HG03442 (cell line): ENCODE measurements at regions not wholly inside any gene's neighbourhood (a gene's known extent, or its start where the extent isn't known, plus 50 kb on each side); places are given as distances from the start of the nearest gene placed in this dataset.
A peak's percentile ranks its signal among the peaks of the same experiment; 100 is the strongest.
"Not testable (repeated sequence)": the region's sequence is repeated elsewhere in the genome, so short reads cannot be mapped to it uniquely, and the experiment has no call there.

Experiments used
- ATAC-seq: cut with Tn5 transposase; IDR thresholded peaks from one replicate; pipeline ENCODE4 v1.9.1; 2021; ENCODE audit warnings: mild to moderate bottlenecking, moderate library complexity; ENCODE audit not compliant: unreplicated experiment

DNA sequence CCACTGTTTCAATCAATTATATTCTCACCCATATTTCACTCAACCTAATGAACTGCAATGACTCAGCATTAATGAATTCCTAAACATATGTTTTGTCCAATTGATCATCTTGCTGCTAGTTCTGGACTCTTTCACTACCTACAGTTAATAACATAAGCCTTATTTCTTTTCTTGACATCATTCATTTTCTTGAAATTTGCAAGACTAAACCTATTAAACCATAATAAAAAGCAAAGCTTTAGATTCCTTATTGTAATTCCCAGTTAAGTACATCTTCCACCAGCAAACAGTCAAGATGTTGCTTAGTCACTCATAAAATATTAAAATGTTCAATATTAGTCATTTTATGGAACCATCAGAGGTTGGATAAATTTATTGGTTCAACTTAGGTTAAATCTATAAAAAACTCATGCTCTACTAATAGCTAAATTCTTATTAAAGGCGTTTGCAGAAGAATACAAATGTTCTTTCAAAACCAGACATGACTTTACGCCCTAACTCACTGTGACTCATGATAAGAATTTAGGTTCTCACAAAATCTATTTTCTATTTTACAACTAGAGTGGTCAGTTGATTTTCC lies 599.4 kb downstream of the RNF144A start:
- no peak for ATAC-seq

DNA sequence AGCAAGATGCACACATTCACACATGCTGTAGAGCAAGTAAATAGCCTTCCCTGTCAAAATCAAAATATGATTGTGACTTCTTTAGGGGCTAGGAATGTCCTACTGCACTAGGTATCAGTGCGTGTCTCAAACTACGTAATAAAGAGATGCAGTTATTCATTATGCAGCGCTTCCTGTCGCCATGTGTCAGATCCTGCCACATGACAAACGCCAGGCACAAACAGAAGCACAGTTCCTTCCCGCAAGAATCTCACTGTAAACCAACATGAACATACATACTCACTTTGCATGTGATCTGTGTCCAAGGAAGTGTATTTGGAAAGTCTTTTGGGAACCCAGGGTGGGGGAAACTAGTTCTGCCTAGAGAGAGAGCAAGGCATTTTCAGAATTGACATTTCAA lies 599.9 kb downstream of the RNF144A start:
- no peak for ATAC-seq

DNA sequence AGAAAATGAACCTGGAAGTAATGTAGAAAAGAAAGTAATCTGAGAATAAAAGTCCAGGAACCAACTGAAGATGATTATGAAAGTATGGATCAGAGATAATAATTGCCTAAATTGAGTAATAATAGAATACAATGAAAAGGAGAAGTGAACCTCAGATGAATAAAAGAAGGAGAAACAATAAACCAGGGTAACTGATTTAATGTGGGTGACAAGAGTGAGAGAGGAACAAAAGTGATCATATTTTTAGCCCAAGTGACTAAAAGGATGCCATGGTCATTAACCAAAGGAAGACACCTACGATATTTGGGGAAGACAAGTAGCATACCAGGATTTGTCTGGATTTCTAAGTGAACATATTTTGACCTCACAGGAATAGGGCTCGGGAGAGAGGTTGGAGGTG lies 600.6 kb downstream of the RNF144A start:
- ATAC-seq = no peak

DNA sequence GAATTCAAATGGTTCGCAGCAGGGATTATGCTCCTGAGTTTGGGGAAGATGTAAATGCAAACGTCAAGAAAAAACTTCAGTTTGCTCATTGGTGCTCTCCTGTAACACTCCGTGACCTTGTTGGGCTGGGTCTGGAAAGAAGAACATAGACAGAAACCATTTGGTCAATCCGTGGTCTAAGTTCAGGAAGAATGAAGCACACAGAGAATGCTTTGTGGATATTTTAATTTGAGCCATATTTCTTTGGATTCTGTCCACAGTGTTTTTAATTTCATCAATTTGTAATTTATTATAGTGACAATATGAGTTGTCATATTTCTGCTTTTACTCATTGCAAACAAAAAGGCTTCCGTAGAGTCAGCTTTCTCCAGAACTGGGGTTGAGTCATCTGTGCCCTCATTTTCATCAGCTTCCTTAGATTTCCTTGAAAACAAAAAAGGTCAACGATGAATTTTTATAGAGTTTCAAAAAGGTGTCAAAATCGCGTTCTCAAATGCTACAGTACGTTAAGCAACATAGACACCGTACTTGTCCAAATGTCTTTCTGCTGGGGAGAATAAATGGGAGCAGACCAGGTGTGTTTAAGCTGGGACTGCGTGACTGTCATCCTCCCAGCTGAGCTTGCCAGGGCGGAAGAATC lies 606.4 kb downstream of the RNF144A start:
- no peak for ATAC-seq

DNA sequence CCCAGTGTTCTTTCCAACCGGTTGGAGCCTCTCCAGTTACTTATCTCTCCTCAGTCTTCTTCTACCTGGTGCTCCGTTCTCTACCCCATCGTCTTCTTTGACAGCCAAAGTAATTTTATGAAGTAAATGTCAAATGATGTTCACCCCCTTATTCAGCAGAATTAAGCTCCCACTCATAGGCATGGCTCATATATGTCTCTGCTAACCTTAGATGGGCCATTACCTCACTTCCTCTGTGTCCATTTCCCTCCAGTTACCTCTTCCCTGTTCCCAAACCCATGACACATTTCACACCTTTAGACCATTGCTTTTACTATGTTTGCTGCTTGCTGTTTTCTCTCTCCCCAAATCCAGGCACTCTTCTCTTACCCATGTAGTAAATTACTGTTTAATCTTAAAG lies 607.0 kb downstream of the RNF144A start:
- ATAC-seq = no peak

DNA sequence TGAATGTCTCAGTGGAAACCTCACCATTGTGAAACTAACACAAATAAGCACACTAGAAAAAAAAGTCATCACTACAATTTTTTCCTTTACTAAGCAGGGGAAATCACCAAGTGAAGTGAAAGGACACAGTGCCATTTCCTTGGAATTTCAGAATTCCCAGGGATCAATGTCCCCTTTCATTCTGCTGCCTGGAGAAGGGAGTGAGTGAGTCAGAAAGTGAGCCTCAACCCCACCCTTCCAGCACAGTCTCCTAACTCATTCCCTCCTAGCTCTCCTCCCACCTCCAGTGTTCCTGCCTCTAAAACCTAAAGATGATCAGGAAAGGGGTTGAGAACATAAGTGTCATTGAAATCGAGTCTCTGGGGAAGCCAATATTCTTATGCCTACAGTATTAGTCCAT lies 608.5 kb downstream of the RNF144A start:
- ATAC-seq = no peak

DNA sequence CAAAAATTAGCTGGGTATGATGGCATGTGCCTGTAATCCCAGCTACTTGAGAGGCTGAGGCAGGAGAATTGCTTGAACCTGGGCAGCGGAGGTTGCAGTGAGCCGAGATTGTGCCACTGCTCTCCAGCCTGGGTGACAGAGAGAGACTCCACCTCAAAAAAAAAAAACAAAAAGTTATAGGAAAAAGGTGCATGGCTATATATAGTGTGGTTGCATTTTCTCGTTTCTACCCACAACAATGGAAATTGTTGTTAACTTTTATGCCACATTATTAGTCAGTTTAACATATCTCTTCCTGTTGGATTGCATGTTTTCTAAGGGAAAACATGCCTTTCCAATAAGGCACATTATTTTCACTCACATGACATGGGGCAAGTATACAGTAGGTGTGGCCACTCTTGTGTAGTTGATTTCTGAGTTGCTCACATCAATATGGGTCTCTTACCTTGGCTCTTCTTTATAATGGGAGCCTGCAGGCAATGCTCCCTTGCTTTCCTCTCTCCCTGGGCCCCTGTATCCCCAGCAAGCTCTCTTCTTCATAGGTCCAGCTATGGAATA lies 610.0 kb downstream of the RNF144A start:
- ATAC-seq = no peak

DNA sequence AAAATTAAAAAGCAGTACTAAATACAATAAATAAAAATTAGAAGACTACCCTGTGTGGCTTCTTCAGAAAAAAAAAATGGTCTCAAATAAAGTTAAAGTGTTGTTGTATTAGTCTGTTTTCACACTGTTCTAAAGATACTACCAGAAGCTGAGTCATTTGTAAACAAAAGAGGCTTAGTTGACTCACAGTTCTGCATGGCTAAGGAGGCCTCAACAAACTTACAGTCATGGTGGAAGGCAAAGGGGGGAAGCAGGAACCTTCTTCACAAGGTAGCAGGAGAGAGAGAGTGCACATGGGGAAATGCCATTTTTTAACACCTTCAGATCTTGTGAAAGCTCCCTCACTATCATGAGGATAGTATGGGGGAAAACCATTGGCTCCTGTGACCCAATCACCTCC lies 612.8 kb downstream of the RNF144A start:
- no peak for ATAC-seq

DNA sequence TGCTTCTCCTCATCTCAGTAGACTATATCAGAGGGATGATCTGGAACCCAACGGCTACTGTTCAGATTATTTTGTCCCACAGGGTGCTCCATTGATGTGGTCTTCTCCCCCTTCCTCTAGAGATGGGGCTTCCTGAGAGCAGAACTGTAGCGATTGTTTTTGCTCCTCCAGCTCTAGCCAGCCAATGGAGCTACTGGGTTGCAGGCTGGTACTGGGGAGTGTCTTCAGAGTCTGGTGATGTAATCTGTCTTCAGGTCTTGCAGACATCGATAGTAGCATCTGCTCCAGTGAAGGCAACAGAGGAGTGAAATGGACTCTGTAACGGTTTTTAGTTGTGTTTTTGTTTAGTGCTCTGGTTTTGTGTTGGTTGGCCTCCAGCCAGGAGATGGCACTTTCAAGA lies 621.9 kb downstream of the RNF144A start:
- no peak for ATAC-seq

DNA sequence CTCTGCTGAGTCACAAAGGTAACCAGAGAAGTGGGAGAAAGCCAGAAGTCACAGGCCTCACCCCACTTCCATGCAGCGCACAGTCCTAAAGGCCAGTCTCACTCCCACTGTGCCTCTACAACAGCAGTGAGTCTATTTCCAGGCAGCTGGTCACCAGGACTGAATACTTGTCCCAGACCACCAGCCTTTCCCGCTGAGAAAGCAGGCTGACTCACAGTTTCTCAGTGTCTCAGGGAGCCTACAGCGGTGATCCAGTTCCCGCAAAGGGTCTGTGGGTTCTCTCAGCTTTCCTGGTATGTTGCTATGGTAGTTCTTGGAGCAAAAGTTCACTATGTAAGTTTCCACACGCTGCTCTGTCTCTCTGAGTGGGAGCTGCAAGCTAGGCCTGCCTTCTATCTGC lies 622.5 kb downstream of the RNF144A start:
- no peak for ATAC-seq

DNA sequence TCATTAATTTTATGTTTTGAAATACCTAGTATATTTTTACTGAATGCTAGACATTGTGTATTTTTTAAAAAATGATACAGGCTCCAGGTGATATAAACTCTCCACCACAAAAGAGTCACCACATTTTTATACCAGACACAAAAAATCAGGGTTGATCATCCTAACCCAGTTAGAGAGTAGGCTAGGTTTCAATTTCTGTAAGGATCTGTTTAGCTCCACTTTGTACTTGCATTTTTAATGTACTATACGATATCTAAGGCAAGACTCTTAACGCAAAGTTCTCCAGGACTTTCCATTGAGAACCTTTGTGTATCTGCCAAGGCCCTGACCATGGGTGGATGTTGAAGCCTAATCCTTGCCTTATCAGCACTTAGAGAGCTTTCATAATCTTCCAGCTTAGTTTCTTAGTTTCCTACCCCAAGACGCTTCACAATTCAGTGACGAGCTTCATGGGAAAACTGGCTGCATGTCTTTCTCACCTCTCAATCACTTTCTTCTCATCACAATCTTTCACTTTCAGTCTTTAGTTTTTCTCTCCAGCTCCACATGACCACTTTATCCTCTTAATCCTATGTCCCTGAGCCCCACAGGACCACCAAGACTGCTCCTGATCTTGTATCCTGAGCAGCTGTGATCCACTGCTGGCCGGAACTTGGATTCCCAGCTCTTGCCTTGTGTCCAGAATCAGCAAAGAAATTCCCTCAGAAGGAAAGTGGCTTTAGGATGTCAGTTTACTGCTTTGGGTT lies 635.8 kb downstream of the RNF144A start:
- ATAC-seq = no peak

DNA sequence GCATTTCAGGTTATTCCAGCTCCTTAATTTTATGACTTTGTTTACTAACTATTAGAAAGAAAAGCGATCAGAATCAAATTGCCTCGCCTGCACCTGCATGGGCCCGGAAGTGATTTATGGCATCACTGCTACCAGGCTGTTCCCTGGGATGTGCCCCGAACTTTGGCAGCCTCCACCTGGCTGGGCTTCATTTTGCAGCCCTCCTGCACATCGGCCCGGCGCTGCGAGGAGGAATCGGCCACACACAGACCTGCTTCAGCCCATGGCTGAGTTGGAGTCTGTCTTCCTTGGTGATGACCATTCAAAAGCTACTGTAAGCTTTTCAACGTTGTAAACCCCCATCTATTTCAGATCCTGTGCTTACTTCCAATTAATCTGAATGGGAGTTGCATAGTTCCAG lies 638.0 kb downstream of the RNF144A start:
- ATAC-seq = no peak

DNA sequence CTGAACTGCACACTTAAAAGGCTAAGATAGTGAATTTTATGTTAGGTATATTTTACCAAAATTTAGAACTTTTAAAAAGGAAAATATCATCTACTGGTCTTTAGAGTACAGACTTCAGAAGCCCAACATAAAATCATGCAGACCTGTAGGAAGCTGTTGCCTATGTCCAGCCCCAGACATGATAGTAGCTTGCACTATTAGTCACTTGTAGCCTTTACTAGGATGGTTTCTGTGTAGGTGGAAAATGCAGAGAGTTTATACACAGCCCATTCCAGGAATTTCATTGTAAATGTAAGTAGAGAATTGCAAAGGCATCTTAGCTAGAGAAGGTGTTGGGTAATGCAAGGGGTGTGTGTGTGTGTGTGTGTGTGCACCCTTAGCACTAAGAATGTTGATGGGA lies 640.2 kb downstream of the RNF144A start:
- no peak for ATAC-seq

DNA sequence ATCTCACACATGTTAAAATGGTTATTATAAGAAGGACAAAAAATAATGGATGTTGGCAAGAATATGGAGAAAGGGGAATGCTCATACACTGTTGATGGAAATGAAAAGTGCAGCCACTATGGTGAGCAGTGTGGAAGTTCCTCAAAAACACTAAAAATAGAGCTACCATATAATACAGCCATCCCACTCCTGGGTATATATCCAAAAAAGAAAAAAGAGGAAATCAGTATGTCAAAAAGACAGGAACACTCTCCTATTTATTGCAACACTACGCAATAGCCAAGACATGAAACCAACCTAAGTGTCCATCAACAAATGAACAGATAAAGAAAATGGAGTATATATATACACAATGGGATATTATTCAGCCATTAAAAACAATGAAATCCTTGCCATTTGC lies 642.6 kb downstream of the RNF144A start:
- no peak for ATAC-seq

DNA sequence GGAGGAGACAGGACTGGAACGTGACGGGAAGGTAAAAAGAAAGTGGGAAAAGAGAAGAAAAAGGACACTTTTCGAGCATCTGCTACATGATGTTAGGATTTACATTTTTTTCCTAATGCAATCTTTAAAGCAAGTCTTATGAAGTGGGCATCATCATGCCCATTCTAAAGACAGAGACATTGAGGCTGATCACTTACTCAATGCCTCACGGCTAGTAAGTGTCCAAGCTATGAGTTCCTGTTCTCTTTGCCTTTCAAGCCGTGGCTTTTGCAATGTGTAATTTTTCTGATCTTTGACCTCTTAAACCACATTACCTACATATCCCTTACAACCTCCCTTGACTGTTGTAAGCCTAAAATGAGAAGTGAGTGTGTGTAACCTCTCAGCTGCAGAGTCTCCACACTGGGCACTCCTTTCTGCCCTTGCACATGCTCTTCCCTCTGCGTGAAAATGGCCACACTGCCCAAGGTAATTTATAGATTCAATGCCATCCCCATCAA lies 649.2 kb downstream of the RNF144A start:
- ATAC-seq = no peak

DNA sequence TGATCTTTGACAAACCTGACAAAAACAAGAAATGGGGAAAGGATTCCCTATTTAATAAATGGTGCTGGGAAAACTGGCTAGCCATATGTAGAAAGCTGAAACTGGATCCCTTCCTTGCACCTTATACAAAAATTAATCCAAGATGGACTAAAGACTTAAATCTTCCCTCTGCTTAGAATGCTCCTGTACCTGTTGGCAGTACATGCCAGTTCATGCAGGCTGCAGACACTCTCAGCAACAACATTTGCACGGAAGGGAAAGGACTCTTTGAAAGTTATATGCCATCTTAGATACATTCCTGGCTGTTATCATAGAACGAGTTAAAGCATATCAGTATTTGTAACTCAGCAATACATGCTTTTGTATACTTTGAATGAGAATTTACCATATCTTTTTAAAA lies 649.9 kb downstream of the RNF144A start:
- not testable (repeated sequence) for ATAC-seq

DNA sequence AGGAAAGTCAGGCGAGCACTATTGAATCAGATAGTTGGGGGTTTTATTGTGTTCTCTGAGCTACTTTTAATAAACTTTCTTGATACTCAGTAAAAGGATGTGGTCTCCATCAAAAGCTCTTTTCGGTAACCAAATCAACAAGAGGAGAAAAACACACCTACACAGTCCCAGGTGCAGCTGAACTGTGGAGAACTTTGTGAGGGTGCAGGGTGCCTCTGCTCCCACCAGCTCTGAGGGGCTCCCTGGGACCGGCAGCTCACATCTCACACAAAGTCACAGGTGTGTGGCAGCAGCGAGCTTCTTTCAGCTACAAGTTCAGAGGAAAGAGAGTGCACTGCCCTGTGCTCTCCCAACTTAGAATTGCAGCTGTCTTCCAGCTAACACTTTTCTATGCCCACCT lies 650.4 kb downstream of the RNF144A start:
- ATAC-seq = peak; percentile 79

DNA sequence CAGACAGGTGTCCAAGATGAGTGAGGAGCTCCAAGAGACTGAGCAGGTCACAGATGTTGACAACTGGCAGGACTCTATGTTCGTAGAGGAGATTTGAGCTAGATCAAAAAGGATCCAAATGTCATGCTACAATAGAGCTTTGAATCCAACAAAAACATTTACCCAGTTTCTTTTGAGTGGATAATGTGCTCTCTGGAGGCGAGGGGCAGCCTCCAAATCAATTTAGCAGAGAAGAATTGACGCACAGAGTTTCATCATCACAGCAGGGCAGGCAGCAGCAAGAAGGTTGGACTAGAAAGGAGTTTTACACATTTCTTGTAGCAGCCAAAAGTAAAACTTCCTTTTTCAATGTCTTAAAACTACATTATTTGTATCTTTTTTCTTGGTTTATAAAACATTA lies 653.0 kb downstream of the RNF144A start:
- ATAC-seq = no peak

DNA sequence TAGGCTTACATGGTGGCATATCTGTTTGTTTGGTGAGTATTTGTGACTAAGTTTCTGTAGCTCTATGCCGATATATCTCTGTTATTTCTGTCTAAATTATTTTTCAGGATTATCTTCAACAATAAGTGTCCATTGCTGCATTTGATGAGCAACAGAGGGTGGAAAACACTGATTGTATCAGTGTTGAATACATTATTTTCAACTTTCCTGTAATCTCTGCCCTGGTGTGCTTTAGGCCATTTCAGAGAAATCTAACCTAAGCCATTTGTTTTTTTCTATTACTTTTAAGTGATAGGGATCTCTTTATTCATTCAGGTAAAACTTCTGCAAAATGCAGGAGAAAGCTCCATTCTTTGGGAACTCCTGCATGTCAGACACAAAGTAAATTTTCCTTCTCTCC lies 654.5 kb downstream of the RNF144A start:
- no peak for ATAC-seq

DNA sequence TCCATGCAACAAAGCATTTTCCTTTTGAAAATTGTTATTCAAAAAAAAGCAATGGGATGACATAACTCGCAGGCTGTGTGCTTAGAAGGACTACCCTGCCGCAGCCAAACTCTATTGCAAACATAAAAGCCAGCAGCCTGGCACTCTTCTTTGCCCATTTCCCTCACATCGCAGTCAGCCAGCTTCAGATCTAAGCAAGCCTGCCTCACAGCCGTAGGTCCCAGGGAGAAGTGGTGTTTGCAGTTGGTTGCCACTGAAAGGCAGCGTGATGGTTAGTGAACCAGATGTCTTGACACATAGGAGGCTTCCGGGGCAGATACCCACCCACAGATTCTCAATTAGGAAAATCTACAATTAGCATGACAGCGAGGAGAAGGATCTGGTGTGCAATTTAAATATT lies 655.2 kb downstream of the RNF144A start:
- ATAC-seq = no peak

DNA sequence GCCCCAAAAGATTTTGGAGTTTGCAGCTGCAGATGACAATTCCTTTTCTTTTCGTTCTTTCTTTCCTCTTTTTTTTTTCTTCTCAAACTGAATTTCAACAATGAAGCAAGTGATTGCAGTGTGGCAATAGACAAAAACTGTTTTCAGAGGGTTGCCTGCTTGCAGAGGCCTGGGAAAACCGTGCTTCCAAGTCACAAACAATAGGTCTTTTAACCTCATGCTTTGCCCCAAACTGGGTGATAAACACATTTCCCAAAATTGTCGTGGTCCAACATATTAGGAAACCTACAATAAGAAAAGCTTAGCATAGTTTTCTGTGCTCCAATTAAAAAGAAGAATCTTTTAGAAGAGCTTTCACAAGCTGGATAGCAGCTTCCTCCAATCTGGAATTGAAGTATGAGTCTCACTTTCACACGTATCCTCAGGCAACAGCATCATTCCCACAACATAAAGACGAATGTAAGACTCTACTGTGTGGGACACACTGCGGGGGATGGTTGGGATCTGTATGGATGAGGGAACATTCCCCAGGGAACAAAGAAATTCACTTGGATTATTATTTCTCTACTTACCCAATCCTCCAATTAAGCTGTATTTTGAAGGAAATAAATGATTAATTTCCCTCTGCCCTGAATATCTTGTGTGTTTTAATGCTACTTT lies 656.1 kb downstream of the RNF144A start:
- no peak for ATAC-seq
